ENCODE measurements at regions not wholly inside any gene's neighbourhood (a gene's known extent, or its start where the extent isn't known, plus 50 kb on each side); places are given as distances from the start of the nearest gene placed in this dataset.

DNA sequence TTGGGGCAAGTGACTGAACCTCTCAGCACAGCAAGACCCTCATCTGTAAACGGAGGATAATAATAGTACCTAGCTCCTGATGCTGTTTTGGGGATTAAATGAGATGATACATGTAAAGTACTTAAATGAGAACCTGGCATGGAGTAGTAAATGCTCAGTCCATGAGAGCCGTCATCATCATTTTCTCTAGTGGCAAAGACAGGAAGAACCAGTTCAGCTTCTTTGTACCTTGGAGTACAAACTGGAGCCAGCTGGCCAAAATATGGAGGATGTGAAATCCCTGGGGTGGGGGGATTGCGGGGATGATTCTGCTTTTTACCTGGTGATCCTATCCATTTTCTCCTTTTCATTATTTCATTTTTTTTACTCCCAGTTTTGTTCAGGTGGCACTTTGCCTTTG is 204.2 kb upstream of the LRRN1 start:
- FAIRE-seq (no peak), DNase-seq (ENCODE audit: insufficient read length, low spot score) (no peak)
- TF ChIP-seq POU2F2 (IDR thresholded peaks at IDR 0.05; ENCODE audit: low read depth, low read length) (no peak), TAF1 (IDR thresholded peaks at IDR 0.05; ENCODE audit: low read depth, low read length) (no peak), PAX5 (IDR thresholded peaks at IDR 0.05; ENCODE audit: insufficient read depth, low read length, severe bottlenecking) (no peak), POLR2AphosphoS5 (IDR thresholded peaks at IDR 0.05; ENCODE audit: low read depth, low read length) (no peak), POLR2A (IDR thresholded peaks at IDR 0.05; ENCODE audit: low read depth, low read length) (no peak), SPI1 (IDR thresholded peaks at IDR 0.05; ENCODE audit: low read depth, low read length) (no peak)

- TF ChIP-seq POLR2AphosphoS5 (IDR thresholded peaks at IDR 0.05; ENCODE audit: low read depth, low read length) (no peak), PAX5 (IDR thresholded peaks at IDR 0.05; ENCODE audit: insufficient read depth, low read length, severe bottlenecking) (no peak), POU2F2 (IDR thresholded peaks at IDR 0.05; ENCODE audit: low read depth, low read length) (no peak), SPI1 (IDR thresholded peaks at IDR 0.05; ENCODE audit: low read depth, low read length) (no peak), TAF1 (IDR thresholded peaks at IDR 0.05; ENCODE audit: low read depth, low read length) (no peak), POLR2A (IDR thresholded peaks at IDR 0.05; ENCODE audit: low read depth, low read length) (no peak)
- DNase-seq (ENCODE audit: insufficient read length, low spot score) (peak; percentile 6), FAIRE-seq (no peak)
These were observed 209.5 kb upstream of the LRRN1 start for GRCh38 chr3:3589715-3590130.

GRCh38 chr3:3587647-3587972 is 211.6 kb upstream of the LRRN1 start:
- DNase-seq (ENCODE audit: insufficient read length, low spot score) = no peak
- no peak for TF ChIP-seq SPI1 (IDR thresholded peaks at IDR 0.05; ENCODE audit: low read depth, low read length)
- no peak for TF ChIP-seq TAF1 (IDR thresholded peaks at IDR 0.05; ENCODE audit: low read depth, low read length)
- TF ChIP-seq POLR2A (IDR thresholded peaks at IDR 0.05; ENCODE audit: low read depth, low read length) = no peak
- no peak for TF ChIP-seq POU2F2 (IDR thresholded peaks at IDR 0.05; ENCODE audit: low read depth, low read length)
- no peak for TF ChIP-seq PAX5 (IDR thresholded peaks at IDR 0.05; ENCODE audit: insufficient read depth, low read length, severe bottlenecking)
- no peak for TF ChIP-seq POLR2AphosphoS5 (IDR thresholded peaks at IDR 0.05; ENCODE audit: low read depth, low read length)

GRCh38 chr3:3586843-3587646 is 212.2 kb upstream of the LRRN1 start:
- FAIRE-seq (no peak), DNase-seq (ENCODE audit: insufficient read length, low spot score) (no peak)
- TF ChIP-seq PAX5 (IDR thresholded peaks at IDR 0.05; ENCODE audit: insufficient read depth, low read length, severe bottlenecking) = no peak
- no peak for TF ChIP-seq POU2F2 (IDR thresholded peaks at IDR 0.05; ENCODE audit: low read depth, low read length)
- no peak for TF ChIP-seq TAF1 (IDR thresholded peaks at IDR 0.05; ENCODE audit: low read depth, low read length)
- TF ChIP-seq POLR2A (IDR thresholded peaks at IDR 0.05; ENCODE audit: low read depth, low read length) = no peak
- TF ChIP-seq POLR2AphosphoS5 (IDR thresholded peaks at IDR 0.05; ENCODE audit: low read depth, low read length) = no peak
- no peak for TF ChIP-seq SPI1 (IDR thresholded peaks at IDR 0.05; ENCODE audit: low read depth, low read length)

More at GRCh38 chr3:3587647-3587972, 211.6 kb upstream of the LRRN1 start:
- no peak for FAIRE-seq

DNA sequence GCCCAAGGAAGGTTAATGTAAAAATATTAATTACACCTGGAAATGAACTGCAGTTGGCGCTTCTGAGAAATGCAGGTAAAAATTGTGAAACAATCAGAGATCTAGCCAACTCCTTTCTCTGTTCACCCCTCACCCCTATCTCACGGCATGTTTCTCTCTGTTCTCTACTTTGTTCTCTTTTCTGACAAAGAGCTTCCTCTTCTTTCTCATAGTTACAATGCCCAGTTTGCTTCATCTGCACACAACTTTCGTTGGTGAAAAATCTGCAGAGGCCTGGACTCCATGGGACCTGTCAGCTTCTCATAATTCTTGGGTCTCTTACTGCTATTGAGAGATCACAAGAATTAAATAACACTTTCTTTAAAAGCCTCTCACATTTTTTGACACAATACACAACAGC is 212.9 kb upstream of the LRRN1 start:
- TF ChIP-seq POU2F2 (IDR thresholded peaks at IDR 0.05; ENCODE audit: low read depth, low read length) (no peak), POLR2A (IDR thresholded peaks at IDR 0.05; ENCODE audit: low read depth, low read length) (no peak), SPI1 (IDR thresholded peaks at IDR 0.05; ENCODE audit: low read depth, low read length) (no peak)
- FAIRE-seq (no peak), DNase-seq (ENCODE audit: insufficient read length, low spot score) (no peak)

DNA sequence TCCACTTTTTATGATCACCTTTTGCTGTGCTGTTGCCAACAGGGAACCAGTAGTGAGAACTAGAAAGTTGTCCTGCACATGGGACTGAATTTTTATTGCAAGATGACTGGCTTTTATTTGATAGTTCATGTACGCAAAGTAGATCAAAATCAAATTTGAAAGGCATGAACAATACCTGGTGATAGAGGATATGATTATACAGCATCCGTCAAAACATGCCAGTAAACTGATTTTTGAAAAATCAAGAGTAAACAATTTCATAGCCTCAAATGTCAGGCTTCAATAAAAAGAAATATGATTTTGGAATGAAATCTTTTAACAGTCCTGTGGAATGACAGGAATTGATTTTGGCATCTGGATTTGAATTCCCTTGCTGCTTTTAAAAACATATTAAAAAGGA is 219.6 kb upstream of the LRRN1 start:
- FAIRE-seq (no peak), DNase-seq (ENCODE audit: insufficient read length, low spot score) (no peak)
- TF ChIP-seq TAF1 (IDR thresholded peaks at IDR 0.05; ENCODE audit: low read depth, low read length) (no peak), PAX5 (IDR thresholded peaks at IDR 0.05; ENCODE audit: insufficient read depth, low read length, severe bottlenecking) (no peak), SPI1 (IDR thresholded peaks at IDR 0.05; ENCODE audit: low read depth, low read length) (no peak), POLR2AphosphoS5 (IDR thresholded peaks at IDR 0.05; ENCODE audit: low read depth, low read length) (no peak), POU2F2 (IDR thresholded peaks at IDR 0.05; ENCODE audit: low read depth, low read length) (no peak), POLR2A (IDR thresholded peaks at IDR 0.05; ENCODE audit: low read depth, low read length) (no peak)

- DNase-seq (ENCODE audit: insufficient read length, low spot score) = no peak
- FAIRE-seq = no peak
- TF ChIP-seq POU2F2 (IDR thresholded peaks at IDR 0.05; ENCODE audit: low read depth, low read length) = no peak
- no peak for TF ChIP-seq TAF1 (IDR thresholded peaks at IDR 0.05; ENCODE audit: low read depth, low read length)
- no peak for TF ChIP-seq POLR2AphosphoS5 (IDR thresholded peaks at IDR 0.05; ENCODE audit: low read depth, low read length)
- TF ChIP-seq PAX5 (IDR thresholded peaks at IDR 0.05; ENCODE audit: insufficient read depth, low read length, severe bottlenecking) = no peak
- TF ChIP-seq SPI1 (IDR thresholded peaks at IDR 0.05; ENCODE audit: low read depth, low read length) = no peak
- no peak for TF ChIP-seq POLR2A (IDR thresholded peaks at IDR 0.05; ENCODE audit: low read depth, low read length)
These were observed 220.5 kb upstream of the LRRN1 start for GRCh38 chr3:3578718-3579117.

DNA sequence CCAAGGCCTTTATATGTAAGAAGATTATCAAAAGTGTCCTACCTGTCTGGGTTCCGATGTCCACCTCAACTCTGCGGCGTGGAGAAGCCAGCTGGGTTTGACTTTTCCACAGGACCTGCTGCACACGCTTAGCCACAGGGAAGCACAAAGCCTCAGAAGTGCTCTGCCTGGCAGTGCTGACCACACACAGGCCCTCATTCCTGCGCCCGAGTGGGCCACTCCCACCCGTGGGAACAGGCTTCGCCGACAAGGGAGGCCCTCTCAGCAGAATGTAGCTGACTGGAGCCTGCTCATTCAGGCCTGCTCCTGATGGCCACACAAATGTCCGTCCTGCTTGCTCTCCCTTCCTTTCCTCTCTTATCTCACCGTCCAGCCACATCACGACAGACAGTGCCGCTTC is 221.4 kb upstream of the LRRN1 start:
- TF ChIP-seq SPI1 (IDR thresholded peaks at IDR 0.05; ENCODE audit: low read depth, low read length) (no peak), POLR2AphosphoS5 (IDR thresholded peaks at IDR 0.05; ENCODE audit: low read depth, low read length) (no peak), POLR2A (IDR thresholded peaks at IDR 0.05; ENCODE audit: low read depth, low read length) (no peak), TAF1 (IDR thresholded peaks at IDR 0.05; ENCODE audit: low read depth, low read length) (no peak), PAX5 (IDR thresholded peaks at IDR 0.05; ENCODE audit: insufficient read depth, low read length, severe bottlenecking) (no peak), POU2F2 (IDR thresholded peaks at IDR 0.05; ENCODE audit: low read depth, low read length) (no peak)
- FAIRE-seq (no peak), DNase-seq (ENCODE audit: insufficient read length, low spot score) (no peak)

DNA sequence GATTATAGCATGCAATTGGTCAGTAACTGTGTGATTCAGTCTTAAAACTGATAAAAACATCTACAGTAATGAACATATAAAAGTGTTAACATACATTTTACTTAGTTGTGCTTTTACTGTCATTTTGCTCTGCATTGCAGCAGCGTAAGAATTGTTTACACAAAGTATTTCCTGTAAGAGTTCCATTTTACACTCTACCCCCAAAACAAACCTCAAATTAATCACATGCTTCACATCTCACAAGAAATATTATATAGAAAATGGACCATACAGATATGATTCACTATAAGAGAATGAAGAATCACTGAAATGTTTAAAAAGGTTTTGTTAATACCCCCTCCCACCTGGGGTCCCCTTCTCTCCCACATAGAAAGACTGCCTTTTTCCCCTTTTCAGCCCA is 225.9 kb upstream of the LRRN1 start:
- TF ChIP-seq PAX5 (IDR thresholded peaks at IDR 0.05; ENCODE audit: insufficient read depth, low read length, severe bottlenecking) = no peak
- TF ChIP-seq POLR2A (IDR thresholded peaks at IDR 0.05; ENCODE audit: low read depth, low read length) = no peak
- no peak for TF ChIP-seq TAF1 (IDR thresholded peaks at IDR 0.05; ENCODE audit: low read depth, low read length)
- FAIRE-seq = no peak
- DNase-seq (ENCODE audit: insufficient read length, low spot score) = no peak
